ENCODE measurements at regions not wholly inside any gene's neighbourhood (a gene's known extent, or its start where the extent isn't known, plus 50 kb on each side); places are given as distances from the start of the nearest gene placed in this dataset.

DNA sequence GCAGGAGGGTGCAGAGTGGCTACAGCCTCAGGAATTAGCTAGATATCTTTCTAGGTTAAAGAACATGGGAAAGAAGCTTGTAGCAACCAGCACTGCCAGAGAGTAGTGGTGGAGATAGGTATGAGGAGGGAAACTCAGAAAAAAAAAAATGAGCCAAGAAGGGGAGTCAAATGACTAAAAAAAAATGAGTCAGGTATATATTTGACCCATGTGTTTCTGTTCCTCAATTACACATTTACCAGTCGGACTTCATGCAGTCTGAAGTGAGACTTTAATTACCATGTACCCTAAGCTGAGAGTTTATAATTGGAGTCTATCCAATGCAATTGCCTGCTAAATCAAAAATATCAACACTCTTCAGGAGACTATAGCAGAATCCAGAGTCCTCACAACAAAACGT is 964.6 kb downstream of the HACE1 start:
- no peaks in the 10 kb centered on the region for H3K4me1 Mint-ChIP-seq
- peaks cover 4% of the 10 kb centered on the region for H3K9me3 Mint-ChIP-seq
- CTCF ChIA-PET: no interaction called here
- no peak overlapping the region for H3K4me3 Mint-ChIP-seq
- no peak for DNase-seq
- H3K27ac Mint-ChIP-seq: no peak overlapping the region
- H3K36me3 Mint-ChIP-seq: no peaks in the 10 kb centered on the region
- no peaks in the 10 kb centered on the region for H3K27me3 Mint-ChIP-seq

GRCh38 chr6:103893141-103893581 is 966.6 kb downstream of the HACE1 start:
- no peak for DNase-seq
- Mint-ChIP-seq H3K36me3 (no peaks in the 10 kb centered on the region), H3K4me1 (no peaks in the 10 kb centered on the region), H3K9me3 (peaks cover 4% of the 10 kb centered on the region), H3K4me3 (no peak overlapping the region), H3K27ac (no peak overlapping the region), H3K27me3 (no peaks in the 10 kb centered on the region)
- CTCF ChIA-PET: no interaction called here

DNA sequence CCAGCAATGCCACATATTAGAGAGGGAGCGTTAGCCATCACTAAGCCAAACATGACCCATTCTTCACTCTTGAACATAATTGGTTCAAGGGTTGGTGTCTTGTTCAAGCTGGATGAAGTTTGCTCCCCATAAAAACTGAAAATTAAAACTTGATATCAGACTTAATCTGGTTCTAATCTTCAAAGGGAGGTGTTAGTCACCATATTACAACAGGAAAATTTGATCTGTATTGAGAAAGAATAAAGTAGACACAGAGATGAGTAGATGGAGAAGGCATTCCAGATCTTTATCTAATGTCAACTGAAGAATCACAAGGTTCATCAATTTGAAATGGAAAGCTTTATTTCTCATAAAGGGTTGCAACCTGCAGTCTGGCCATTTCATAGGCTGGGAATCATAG is 972.8 kb downstream of the HACE1 start:
- Mint-ChIP-seq H3K27ac (no peak overlapping the region), H3K4me3 (no peak overlapping the region), H3K4me1 (no peaks in the 10 kb centered on the region), H3K27me3 (no peaks in the 10 kb centered on the region), H3K36me3 (no peaks in the 10 kb centered on the region), H3K9me3 (peaks cover 4% of the 10 kb centered on the region)
- no peak for DNase-seq
- CTCF ChIA-PET: no interaction called here

DNA sequence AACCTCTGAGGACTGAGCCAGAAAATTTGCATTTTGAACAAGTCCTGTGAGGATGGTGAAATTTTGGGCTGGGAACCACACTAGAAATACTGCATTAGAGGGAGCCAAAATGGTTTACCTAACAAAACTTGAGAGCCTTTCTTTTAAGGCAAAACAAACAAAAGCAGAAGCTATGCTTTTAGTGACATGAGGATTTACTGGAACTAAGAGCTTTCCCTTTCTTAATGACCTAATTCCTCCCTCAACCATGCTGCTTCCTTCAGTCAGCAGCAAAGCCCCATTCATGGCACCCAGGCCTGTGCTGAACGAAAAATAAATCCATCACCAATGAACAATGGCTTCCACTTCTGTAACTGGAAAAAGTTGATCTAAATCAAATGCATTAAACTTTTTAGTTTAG is 974.3 kb downstream of the HACE1 start:
- H3K36me3 Mint-ChIP-seq: no peaks in the 10 kb centered on the region
- no peaks in the 10 kb centered on the region for H3K9me3 Mint-ChIP-seq
- no peaks in the 10 kb centered on the region for H3K4me1 Mint-ChIP-seq
- CTCF ChIA-PET: no interaction called here
- no peak overlapping the region for H3K27ac Mint-ChIP-seq
- no peaks in the 10 kb centered on the region for H3K27me3 Mint-ChIP-seq
- no peak for DNase-seq
- H3K4me3 Mint-ChIP-seq: no peak overlapping the region

DNA sequence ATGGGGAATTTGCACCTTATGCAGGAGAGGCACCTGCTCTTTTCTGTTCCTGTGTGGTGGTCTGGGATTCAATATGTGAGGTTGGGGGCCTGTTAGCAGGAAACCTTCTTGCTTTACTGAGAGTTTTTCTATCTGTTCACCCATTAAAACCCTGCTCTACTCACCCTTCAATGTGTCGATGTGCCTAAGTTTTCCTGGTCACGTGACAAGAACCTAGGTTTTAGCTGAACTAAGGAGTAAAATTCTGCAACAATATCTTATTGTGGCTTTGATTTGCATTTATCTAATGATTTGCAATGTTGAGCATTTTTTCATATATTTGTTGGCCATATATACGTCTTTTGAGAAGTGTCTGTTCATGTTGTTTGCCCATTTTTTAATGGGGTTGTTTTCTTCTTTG is 979.9 kb downstream of the HACE1 start:
- Mint-ChIP-seq H3K27me3 (no peaks in the 10 kb centered on the region), H3K4me3 (no peak overlapping the region), H3K27ac (no peak overlapping the region), H3K4me1 (no peaks in the 10 kb centered on the region), H3K36me3 (no peaks in the 10 kb centered on the region), H3K9me3 (no peaks in the 10 kb centered on the region)
- DNase-seq: no peak
- CTCF ChIA-PET: no interaction called here

DNA sequence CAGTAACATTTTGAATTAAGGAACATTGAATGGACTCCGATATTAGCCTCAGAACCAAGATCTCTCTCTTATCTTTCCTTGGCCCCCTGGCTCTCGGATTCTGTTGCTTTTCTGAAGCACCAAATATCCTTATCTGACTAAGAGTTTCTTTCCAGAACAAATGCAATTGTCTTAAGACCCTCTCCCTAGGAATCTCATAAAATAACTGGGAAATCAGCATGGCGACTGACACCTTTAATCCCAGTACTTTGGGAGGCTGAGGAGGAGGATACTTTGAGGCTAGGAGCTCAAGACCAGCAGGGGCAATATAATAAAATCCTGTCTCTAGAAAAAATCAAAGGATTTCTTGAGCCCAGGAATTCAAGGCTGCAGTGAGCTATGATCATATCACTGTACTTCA is 984.5 kb downstream of the HACE1 start:
- CTCF ChIA-PET: no interaction called here
- DNase-seq: no peak
- no peaks in the 10 kb centered on the region for H3K27me3 Mint-ChIP-seq
- H3K27ac Mint-ChIP-seq: no peak overlapping the region
- no peak overlapping the region for H3K4me3 Mint-ChIP-seq
- no peaks in the 10 kb centered on the region for H3K36me3 Mint-ChIP-seq
- H3K9me3 Mint-ChIP-seq: no peaks in the 10 kb centered on the region
- H3K4me1 Mint-ChIP-seq: no peaks in the 10 kb centered on the region

GRCh38 chr6:103874575-103874974 is 985.1 kb downstream of the HACE1 start:
- CTCF ChIA-PET: no interaction called here
- Mint-ChIP-seq H3K27ac (no peak overlapping the region), H3K36me3 (no peaks in the 10 kb centered on the region), H3K4me3 (no peak overlapping the region), H3K27me3 (no peaks in the 10 kb centered on the region), H3K9me3 (no peaks in the 10 kb centered on the region), H3K4me1 (no peaks in the 10 kb centered on the region)
- no peak for DNase-seq

DNA sequence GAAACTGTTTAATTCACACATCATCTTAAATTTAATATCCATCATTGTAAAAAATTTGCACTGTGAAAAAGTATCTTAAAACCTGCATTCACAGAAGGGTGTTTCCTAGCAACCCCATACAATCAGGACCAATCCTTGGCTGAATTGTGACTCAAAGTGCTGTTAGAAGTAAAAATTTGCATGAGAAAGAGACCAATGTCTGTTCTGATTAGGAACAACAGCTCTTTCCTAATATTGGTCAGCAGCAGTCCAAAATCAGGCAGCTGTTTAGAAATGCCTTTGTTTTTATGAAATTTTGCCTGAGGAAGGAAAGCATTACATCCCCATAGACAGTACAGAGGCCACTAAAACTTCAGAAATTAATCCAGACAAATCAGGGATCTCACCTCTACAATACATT is 987.0 kb downstream of the HACE1 start:
- Mint-ChIP-seq H3K36me3 (no peaks in the 10 kb centered on the region), H3K4me3 (no peak overlapping the region), H3K27me3 (no peaks in the 10 kb centered on the region), H3K27ac (no peak overlapping the region), H3K9me3 (peaks cover 4% of the 10 kb centered on the region), H3K4me1 (no peaks in the 10 kb centered on the region)
- CTCF ChIA-PET: no interaction called here
- DNase-seq: no peak

DNA sequence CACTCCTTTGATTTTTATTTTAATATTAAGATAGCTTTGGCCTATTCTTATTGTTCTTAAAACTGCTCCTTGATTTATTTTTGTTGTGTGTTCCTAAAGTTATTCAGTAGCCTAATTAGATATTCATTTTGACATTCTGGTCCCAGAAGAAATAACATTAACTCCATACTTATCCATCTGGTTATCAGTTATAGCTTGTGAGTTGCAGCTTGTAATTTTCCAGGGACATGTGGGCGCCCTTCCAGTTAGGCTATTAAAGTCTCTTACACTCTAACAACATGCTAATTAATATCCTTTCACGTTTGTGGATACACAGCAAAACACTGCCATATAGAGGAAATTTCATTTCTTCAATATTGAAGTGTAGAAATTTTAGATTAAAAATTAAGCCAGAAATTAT is 987.5 kb downstream of the HACE1 start:
- no peaks in the 10 kb centered on the region for H3K27me3 Mint-ChIP-seq
- CTCF ChIA-PET: no interaction called here
- peaks cover 4% of the 10 kb centered on the region for H3K9me3 Mint-ChIP-seq

GRCh38 chr6:103870970-103871369 is 988.7 kb downstream of the HACE1 start:
- CTCF ChIA-PET: no interaction called here
- H3K4me3 Mint-ChIP-seq: no peak overlapping the region
- no peak overlapping the region for H3K27ac Mint-ChIP-seq

More for the DNA sequence above, 987.5 kb downstream of the HACE1 start:
- no peak overlapping the region for H3K27ac Mint-ChIP-seq
- H3K4me3 Mint-ChIP-seq: no peak overlapping the region
- DNase-seq: no peak
- H3K4me1 Mint-ChIP-seq: no peaks in the 10 kb centered on the region
- H3K36me3 Mint-ChIP-seq: no peaks in the 10 kb centered on the region

DNA sequence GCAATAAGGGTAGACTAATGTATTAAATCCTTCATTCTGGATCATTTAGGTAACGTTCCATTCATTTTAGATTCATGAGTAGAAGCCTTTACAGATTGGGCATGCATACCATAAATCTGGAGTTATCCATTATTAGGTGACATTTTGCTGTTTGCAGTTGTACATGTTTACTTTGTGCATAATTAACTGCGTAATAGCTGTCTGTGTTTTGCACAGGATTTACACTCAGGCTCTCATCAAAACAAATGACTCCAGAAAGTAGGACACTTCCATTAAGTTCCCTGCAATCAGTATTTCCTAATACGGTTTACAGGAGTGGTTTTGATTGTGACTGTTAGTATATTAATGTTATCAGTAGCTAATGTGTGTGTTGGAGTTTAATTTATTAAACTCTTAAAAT is 997.4 kb downstream of the HACE1 start:
- CTCF ChIA-PET: no interaction called here
- Mint-ChIP-seq H3K36me3 (no peaks in the 10 kb centered on the region), H3K4me3 (no peak overlapping the region), H3K4me1 (no peaks in the 10 kb centered on the region), H3K27me3 (no peaks in the 10 kb centered on the region), H3K27ac (no peak overlapping the region), H3K9me3 (no peaks in the 10 kb centered on the region)
- no peak for DNase-seq

More at GRCh38 chr6:103870970-103871369, 988.7 kb downstream of the HACE1 start:
- H3K9me3 Mint-ChIP-seq: peaks cover 4% of the 10 kb centered on the region
- no peaks in the 10 kb centered on the region for H3K4me1 Mint-ChIP-seq
- H3K36me3 Mint-ChIP-seq: no peaks in the 10 kb centered on the region
- H3K27me3 Mint-ChIP-seq: no peaks in the 10 kb centered on the region
- DNase-seq: no peak

DNA sequence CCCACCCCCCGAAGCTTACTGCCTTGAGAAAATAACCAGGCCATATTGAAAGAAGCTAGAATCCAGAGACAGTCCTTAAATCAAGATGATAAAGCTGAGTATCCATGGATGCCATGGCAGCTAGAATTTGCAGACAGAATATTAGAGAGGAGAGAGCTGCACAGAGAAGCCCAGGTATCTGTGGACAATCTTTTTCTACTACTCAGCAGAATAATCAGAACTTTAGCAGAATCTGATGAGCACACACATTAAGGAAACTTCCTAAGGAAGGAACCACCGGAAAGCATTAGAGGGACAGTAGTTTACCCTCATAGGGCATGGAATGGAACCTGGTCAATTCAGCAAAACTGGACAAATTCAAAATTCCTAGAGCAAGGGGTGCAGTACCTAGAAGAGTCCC is 1001.7 kb downstream of the HACE1 start:
- CTCF ChIA-PET: no interaction called here
- Mint-ChIP-seq H3K36me3 (no peaks in the 10 kb centered on the region), H3K27me3 (no peaks in the 10 kb centered on the region), H3K27ac (no peak overlapping the region), H3K4me3 (no peak overlapping the region), H3K9me3 (no peaks in the 10 kb centered on the region), H3K4me1 (no peaks in the 10 kb centered on the region)
- no peak for DNase-seq

GRCh38 chr6:103855750-103856149 is 1004.0 kb downstream of the HACE1 start:
- Mint-ChIP-seq H3K27me3 (no peaks in the 10 kb centered on the region), H3K27ac (no peak overlapping the region), H3K36me3 (no peaks in the 10 kb centered on the region), H3K4me1 (no peaks in the 10 kb centered on the region), H3K9me3 (no peaks in the 10 kb centered on the region), H3K4me3 (no peak overlapping the region)
- no peak for DNase-seq
- CTCF ChIA-PET: no interaction called here

DNA sequence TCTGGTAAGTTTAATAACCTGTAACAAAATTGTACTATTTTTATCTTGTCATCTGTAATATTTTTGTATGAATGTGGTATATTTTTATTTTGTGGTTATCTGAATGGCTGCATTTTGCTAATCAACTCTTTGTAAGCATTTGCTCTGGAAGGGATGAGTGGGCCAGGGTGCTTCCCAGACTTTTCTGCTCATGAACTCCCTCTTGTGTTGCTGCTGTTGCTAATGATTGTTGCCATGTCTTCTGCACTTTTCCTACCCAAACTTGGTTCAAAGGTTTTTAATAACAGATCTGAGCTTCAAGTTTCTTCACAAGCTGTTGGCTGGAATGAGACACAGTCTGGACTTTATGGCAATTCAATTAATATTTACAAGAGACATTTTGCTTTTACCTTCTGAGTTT is 1005.7 kb downstream of the HACE1 start:
- DNase-seq: no peak
- Mint-ChIP-seq H3K27ac (no peak overlapping the region), H3K9me3 (no peaks in the 10 kb centered on the region), H3K27me3 (no peaks in the 10 kb centered on the region), H3K4me3 (no peak overlapping the region), H3K36me3 (no peaks in the 10 kb centered on the region), H3K4me1 (no peaks in the 10 kb centered on the region)
- CTCF ChIA-PET: no interaction called here

DNA sequence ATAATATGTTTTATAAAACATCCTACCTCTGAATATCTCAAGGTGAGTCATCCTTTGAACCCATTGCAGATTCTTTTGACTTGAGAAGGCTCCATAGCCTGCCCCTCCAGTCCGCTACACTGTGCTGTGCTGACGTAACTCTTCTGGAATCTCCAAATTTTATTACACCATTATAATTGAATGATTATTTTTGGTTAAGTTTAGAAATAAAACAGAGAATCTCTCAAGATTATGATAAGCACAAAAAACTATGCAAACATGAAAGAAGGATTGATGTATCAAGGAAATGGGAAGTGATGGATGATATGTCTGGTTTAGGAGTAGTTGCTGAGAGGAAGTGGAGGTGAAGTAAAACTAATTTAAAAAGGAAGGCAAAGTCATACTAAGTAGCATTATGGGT is 1021.3 kb downstream of the HACE1 start:
- no peak overlapping the region for H3K27ac Mint-ChIP-seq
- H3K4me3 Mint-ChIP-seq: no peak overlapping the region
- no peak for DNase-seq
- H3K36me3 Mint-ChIP-seq: no peaks in the 10 kb centered on the region
- no peaks in the 10 kb centered on the region for H3K27me3 Mint-ChIP-seq
- CTCF ChIA-PET: no interaction called here
- H3K4me1 Mint-ChIP-seq: no peaks in the 10 kb centered on the region
- H3K9me3 Mint-ChIP-seq: peaks cover 6% of the 10 kb centered on the region

DNA sequence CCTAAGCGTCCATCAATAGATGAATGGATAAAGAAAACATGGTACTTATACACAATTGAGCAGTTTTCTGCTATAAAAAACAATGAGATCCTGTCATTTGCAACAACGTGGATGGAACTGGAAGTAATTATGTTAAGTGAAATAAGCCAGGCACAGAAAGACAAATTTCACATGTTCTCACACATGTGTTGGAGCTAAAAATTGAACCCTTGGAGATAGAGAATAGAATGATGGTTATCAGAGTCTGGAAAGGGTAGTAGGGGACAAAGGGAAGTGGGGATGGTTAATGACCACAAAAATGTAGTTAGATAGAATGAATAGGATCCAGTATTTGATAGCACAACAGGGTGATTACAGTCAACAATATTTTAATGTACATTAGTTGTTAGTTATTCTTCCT is 1033.5 kb downstream of the HACE1 start:
- Mint-ChIP-seq H3K36me3 (no peaks in the 10 kb centered on the region), H3K27me3 (no peaks in the 10 kb centered on the region), H3K27ac (no peak overlapping the region), H3K4me3 (no peak overlapping the region), H3K4me1 (no peaks in the 10 kb centered on the region), H3K9me3 (peaks cover 3% of the 10 kb centered on the region)
- CTCF ChIA-PET: no interaction called here
- no peak for DNase-seq
